Pancreas (tissue), 10 donors: ENCODE measurements at regions not wholly inside any gene's neighbourhood (a gene's known extent, or its start where the extent isn't known, plus 50 kb on each side); places are given as distances from the start of the nearest gene placed in this dataset.
"Not testable (repeated sequence)": the region's sequence is repeated elsewhere in the genome, so short reads cannot be mapped to it uniquely, and the experiment has no call there.

ENCODE experiments used
- ATAC-seq, 4 donors: fragments of 200-7000 bp; cut with Tn5 transposase; one replicate each; pipeline versions ENCODE4 v1.8.0 to v1.9.1; 2020; ENCODE audit warnings: mild to moderate bottlenecking in 4 of 4, moderate library complexity in 4 of 4
- DNase-seq, 6 donors: peaks; one replicate each; pipeline ENCODE4 v3.0.0-alpha.2; 2020
- FAIRE-seq: peaks from 2 replicates; lab custom pipeline; 2012; peaks lifted over from hg19 to GRCh38; lab: Jason Lieb, UNC
- H3K27ac ChIP-seq, 4 donors: fragments of 200-600 bp; sonication (generic); 1 replicate in 3 of 4; 2 replicates in 1 of 4; pipeline versions ENCODE4 v1.5.0 to v1.8.0; 2020
- H3K27me3 ChIP-seq, 4 donors: fragments of 200-600 bp; one replicate each; pipeline ENCODE4 v1.8.0; 2021
- H3K36me3 ChIP-seq, 3 donors: fragments of 200-600 bp; sonication (generic) in 1 of 3; one replicate each; pipeline versions ENCODE4 v1.5.0 to v1.8.0; 2020 to 2021
- H3K4me1 ChIP-seq, 3 donors: fragments of 200-600 bp; one replicate each; pipeline ENCODE4 v1.8.0; 2021
- H3K4me3 ChIP-seq, 4 donors: fragments of 200-600 bp; sonication (generic) in 2 of 4; one replicate each; pipeline versions ENCODE4 v1.5.0 to v1.8.0; 2020 to 2021
- H3K9me3 ChIP-seq, 4 donors: fragments of 200-600 bp; one replicate each; pipeline ENCODE4 v1.8.0; 2021
- CTCF ChIP-seq, 4 donors: fragments of 200-600 bp; sonication (generic) in 3 of 4; IDR thresholded peaks; one replicate each; pipeline versions ENCODE4 v1.5.0 to v1.8.0; 2021; ENCODE audit warnings: antibody characterized with exemption in 4 of 4
- WGBS, 2 donors: extraction: QIAGEN DNeasy Blood & Tissue Kit; methylation state at CpG; one replicate each; pipeline ENCODE4 v1.1.7; 2013; 5-methylcytosine and 5-hydroxymethylcytosine counted together
- intact Hi-C, 3 donors: fragments of 100-400 bp; cut with DNase I; formaldehyde crosslinking; loops; one replicate each; pipeline versions ENCODE4 v1.11.1 to v1.14.2; 2022
- donor health status: healthy with polysubstance abuse.
- donor health status: DM: no; HTN: no; CAD: no; lungs with moderate emphysema.
- donor health status: DM: no; HTN: no; CAD: no.
- donor health status: control.
- donor health status: control.
- donor health status: Bipolar disorder and iron deficiency.
- donor health status: DM: yes; HTN: yes; CAD: no.
- donor health status: DM: no; HTN: no; CAD: no.
- donor health status: DM: no; HTN: no; CAD: no.
- donor health status: DM: yes; HTN: yes; CAD: no.

GRCh38 chr3:162626172-162626571 lies 1129.6 kb downstream of the OTOL1 start:
- no peak overlapping the region for H3K27ac ChIP-seq
- FAIRE-seq = no peak
- H3K9me3 ChIP-seq = no peaks in the 10 kb centered on the region
- no peak for DNase-seq
- TF ChIP-seq CTCF (IDR thresholded peaks at IDR 0.05) = no peak
- intact Hi-C loops = no loop called here
- no peaks in the 10 kb centered on the region for H3K27me3 ChIP-seq
- H3K36me3 ChIP-seq = no peaks in the 10 kb centered on the region
- H3K4me1 ChIP-seq = no peaks in the 10 kb centered on the region
- no peak overlapping the region for H3K4me3 ChIP-seq
- no peak for ATAC-seq

- Histone ChIP-seq H3K27ac (no peak overlapping the region), H3K4me3 (no peak overlapping the region), H3K9me3 (no peaks in the 10 kb centered on the region), H3K27me3 (peaks cover 0 to 7% (median 0%) of the 10 kb centered on the region in 4 donors), H3K36me3 (no peaks in the 10 kb centered on the region), H3K4me1 (no peaks in the 10 kb centered on the region)
- FAIRE-seq (no peak), ATAC-seq (no peak), DNase-seq (no peak)
- intact Hi-C loops = no loop called here
- WGBS, 2 donors = 55 to 63% methylated on average over 3 of the region's 3 CpGs
- no peak for TF ChIP-seq CTCF (IDR thresholded peaks at IDR 0.05)
Observed at GRCh38 chr3:162628531-162628930, 1131.9 kb downstream of the OTOL1 start.

- H3K4me3 ChIP-seq = no peak overlapping the region
- peaks cover 0 to 7% (median 0%) of the 10 kb centered on the region in 4 donors for H3K27me3 ChIP-seq
- no peaks in the 10 kb centered on the region for H3K36me3 ChIP-seq
- H3K27ac ChIP-seq = no peak overlapping the region
- no peaks in the 10 kb centered on the region for H3K9me3 ChIP-seq
- intact Hi-C loops = no loop called here
- H3K4me1 ChIP-seq = no peaks in the 10 kb centered on the region
- FAIRE-seq = no peak
- DNase-seq = no peak
- TF ChIP-seq CTCF (IDR thresholded peaks at IDR 0.05) = no peak
- no peak for ATAC-seq
Observed at GRCh38 chr3:162629372-162629771, 1132.8 kb downstream of the OTOL1 start.

GRCh38 chr3:162632672-162633071 lies 1136.1 kb downstream of the OTOL1 start:
- Histone ChIP-seq H3K36me3 (no peaks in the 10 kb centered on the region), H3K4me3 (no peak overlapping the region), H3K27me3 (peaks cover 0 to 7% (median 0%) of the 10 kb centered on the region in 4 donors), H3K9me3 (no peaks in the 10 kb centered on the region), H3K4me1 (no peaks in the 10 kb centered on the region), H3K27ac (no peak overlapping the region)
- no peak for TF ChIP-seq CTCF (IDR thresholded peaks at IDR 0.05)
- intact Hi-C loops = no loop called here
- no peak for ATAC-seq
- FAIRE-seq = no peak
- WGBS, 2 donors = 55 to 63% methylated on average over 2 of the region's 2 CpGs
- no peak for DNase-seq

GRCh38 chr3:162640208-162640607 lies 1143.6 kb downstream of the OTOL1 start:
- ATAC-seq, H3K4me3 ChIP-seq, FAIRE-seq, H3K36me3 ChIP-seq, H3K4me1 ChIP-seq, H3K9me3 ChIP-seq, intact Hi-C loops, H3K27ac ChIP-seq, H3K27me3 ChIP-seq: not testable (repeated sequence)
- WGBS, 2 donors = 85 to 89% methylated on average over 13 of the region's 13 CpGs
- DNase-seq = peak in 1 of 6 donors; percentile 35

- intact Hi-C loops = no loop called here
- DNase-seq = no peak
- Histone ChIP-seq H3K4me1 (no peaks in the 10 kb centered on the region), H3K27me3 (no peaks in the 10 kb centered on the region), H3K9me3 (no peaks in the 10 kb centered on the region), H3K36me3 (no peaks in the 10 kb centered on the region), H3K27ac (no peak overlapping the region), H3K4me3 (no peak overlapping the region)
- no peak for FAIRE-seq
- no peak for ATAC-seq
- TF ChIP-seq CTCF (IDR thresholded peaks at IDR 0.05) = no peak
- 51 to 63% methylated on average over 3 of the region's 3 CpGs for WGBS, 2 donors
Observed at GRCh38 chr3:162641317-162641716, 1144.7 kb downstream of the OTOL1 start.
